Right forelimb (tissue), 1 donor: ENCODE measurements at regions not wholly inside any gene's neighbourhood (a gene's known extent, or its start where the extent isn't known, plus 50 kb on each side); places are given as distances from the start of the nearest gene placed in this dataset.

ENCODE experiments used
- DNase-seq: peaks from one replicate; pipeline ENCODE4 v3.0.0-alpha.2; 2018

GRCh38 chr16:54402270-54402669 lies 115.7 kb upstream of the IRX3 start:
- DNase-seq = peak; percentile 56

- no peak for DNase-seq
Observed at GRCh38 chr16:54400261-54400660, 113.7 kb upstream of the IRX3 start.

GRCh38 chr16:54398986-54399385 lies 112.4 kb upstream of the IRX3 start:
- no peak for DNase-seq

GRCh38 chr16:54397838-54398237 lies 111.3 kb upstream of the IRX3 start:
- DNase-seq = no peak

DNA sequence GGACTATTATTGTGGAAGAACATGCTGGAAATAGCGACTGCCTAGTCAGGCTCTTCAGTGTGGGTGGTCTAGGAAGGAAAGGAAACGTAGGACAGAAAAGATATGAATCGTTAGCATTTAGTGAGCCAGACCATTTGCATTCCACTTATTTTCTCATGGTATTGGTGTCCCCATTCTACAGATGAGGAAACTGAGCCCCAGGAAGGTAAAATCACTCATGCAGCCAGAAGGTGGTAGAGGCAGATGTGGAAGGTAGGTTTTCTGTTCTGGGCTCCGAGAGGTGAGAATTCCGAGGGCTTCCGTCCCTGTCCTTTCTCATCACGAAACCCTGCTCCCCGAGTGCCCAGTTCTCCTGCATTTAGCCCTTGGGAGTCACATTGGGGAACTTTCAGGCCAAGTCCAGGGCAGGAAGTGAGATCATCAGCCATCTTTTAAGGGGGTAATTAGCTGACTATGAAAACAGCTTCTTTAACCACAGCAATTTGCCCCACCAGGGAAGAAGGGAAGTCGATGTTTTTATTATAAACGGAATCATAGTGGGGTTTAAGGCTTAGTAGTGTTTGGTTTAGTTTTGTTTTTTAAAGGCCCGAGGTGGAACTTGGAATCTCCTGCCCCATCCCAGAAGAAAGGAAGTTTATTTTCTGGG lies 110.7 kb upstream of the IRX3 start:
- no peak for DNase-seq

GRCh38 chr16:54389836-54390494 lies 103.4 kb upstream of the IRX3 start:
- no peak for DNase-seq

DNA sequence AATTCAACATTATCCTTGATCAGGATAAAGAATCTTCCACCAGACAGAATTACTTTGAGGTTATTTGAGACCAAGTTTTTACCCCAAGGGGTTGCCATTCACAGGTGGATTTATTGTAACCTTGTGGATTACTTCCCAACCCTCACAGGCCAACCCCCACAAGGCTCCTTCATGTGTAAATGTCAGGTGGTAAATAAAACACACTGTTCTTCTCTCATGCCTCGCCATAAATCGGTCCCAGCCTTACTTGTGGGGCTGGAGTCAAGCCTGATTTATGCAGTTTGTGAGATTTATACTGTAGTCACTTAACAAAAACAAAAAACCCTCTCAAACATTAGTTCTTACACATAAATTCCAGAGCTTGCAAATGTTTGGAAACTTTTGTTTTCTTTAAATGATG lies 98.6 kb upstream of the IRX3 start:
- no peak for DNase-seq

DNA sequence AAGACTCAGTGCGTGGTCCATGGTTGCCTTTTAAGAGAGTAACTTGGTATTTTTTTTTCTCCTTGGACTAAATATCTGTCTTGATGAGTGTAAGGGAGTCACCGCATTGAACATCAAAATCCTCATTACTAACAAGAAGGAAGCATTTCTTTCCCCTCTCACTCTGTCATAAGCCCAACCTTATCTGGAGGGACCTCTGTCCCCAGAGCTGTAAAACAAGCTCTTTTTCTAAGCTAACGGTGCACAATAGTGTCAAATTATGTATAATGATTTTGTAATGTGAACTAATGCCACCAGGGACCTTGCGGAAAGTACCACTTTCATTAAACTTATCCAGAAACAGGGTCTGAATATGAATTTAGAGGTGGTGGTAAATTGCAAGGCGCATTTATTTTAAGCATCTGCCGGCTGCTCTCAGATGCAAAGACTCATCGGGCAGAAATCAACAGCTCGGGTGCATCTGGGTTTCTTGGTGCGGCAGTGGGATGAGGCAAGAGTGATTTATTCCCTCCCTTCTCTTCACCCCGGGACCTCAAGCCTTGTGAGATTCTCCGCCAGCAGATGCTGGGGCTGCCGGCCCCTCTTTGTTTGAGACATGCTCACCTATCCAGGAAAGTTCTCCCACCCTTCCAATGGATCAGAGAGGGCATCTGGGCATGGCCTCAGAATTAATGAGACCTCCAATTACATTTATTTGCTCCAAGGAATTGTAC lies 95.2 kb upstream of the IRX3 start:
- DNase-seq = no peak

- no peak for DNase-seq
Observed at GRCh38 chr16:54375071-54375470, 88.5 kb upstream of the IRX3 start.

- no peak for DNase-seq
Observed at GRCh38 chr16:54373534-54374520, 87.2 kb upstream of the IRX3 start.

- DNase-seq = peak; percentile 64
Observed at GRCh38 chr16:54370278-54371040, 83.9 kb upstream of the IRX3 start.

DNA sequence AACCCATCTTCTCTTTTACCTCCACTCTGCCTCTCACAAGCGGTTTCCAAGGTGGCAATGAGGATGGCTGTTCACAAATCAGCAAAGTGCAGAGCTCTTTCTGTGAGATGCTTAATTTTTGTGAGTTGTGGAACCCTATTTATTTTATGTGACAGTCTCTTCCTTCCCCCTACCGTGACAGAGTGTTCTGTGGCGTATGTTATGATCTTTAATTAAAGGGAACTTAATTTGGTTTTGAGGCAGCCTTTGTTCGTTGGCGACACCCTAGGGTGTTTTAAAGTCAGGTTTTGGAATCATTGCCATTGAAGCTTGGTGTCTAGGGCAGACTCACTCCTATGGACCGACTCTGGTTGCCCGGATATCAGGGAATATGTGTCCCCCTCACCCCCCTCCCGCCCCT lies 83.3 kb upstream of the IRX3 start:
- no peak for DNase-seq

GRCh38 chr16:54366943-54367342 lies 80.4 kb upstream of the IRX3 start:
- DNase-seq = no peak

DNA sequence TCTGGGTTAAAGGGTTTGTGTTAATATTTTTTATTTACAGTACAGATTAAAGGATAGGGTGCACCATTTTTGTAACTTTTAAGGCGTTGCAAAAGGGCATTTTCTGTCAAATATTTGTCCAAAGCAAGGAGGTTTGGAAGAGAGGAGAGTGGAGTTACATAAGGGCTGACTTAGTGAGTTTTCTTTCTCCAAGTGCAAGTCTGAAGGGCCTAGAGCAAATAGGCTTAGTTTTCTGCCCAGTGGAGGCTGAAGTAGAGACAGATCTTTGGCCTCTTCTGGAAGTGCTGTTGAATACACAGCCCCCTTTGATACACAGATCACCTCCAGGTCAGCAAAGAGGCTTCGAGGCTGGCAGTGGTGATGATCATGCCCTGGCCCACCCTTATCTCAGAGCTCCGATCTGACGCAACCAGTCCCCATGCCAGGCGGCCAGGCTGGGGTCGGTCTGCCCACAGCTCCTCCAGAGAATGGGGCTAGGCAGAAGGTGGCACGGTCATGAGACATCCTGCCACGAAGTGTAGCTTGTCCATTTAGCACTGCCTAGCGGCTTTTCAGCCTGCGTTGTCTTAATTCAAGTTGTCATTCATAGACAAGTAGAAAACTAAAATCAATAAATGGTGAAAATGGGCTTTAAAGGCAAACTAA lies 79.5 kb upstream of the IRX3 start:
- no peak for DNase-seq

- no peak for DNase-seq
Observed at GRCh38 chr16:54363766-54364165, 77.2 kb upstream of the IRX3 start.

DNA sequence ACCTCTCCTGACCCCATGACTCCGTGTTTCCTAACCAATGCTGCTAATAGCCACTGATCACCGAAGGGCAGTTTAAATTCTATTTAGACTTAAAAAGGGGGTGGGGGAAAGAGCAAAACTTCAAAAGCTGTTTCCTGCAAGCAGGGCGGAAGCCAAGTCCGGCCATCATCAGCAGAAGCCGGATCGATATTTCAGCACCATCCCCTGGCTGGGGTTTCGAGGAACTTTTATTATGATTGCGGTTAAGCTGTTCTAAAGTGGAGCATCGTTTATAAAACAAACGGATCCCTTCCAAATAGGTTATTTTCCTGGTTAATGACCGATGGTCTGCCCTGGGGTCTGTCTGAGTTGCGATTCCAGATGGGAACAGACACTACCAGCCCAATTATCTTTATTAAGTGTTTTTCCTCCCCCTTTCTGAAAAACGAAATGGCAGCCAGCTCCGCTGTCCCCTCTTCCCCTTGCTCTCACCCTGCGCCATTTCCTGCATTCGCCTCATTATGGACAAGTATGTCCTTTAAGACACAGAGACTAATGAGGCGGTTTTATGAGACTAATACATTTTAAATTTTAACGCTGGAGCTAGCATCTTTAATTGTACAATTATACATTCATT lies 76.1 kb upstream of the IRX3 start:
- DNase-seq = no peak

GRCh38 chr16:54361246-54361645 lies 74.7 kb upstream of the IRX3 start:
- no peak for DNase-seq

GRCh38 chr16:54360681-54361080 lies 74.1 kb upstream of the IRX3 start:
- no peak for DNase-seq

- no peak for DNase-seq
Observed at GRCh38 chr16:54359555-54359954, 73.0 kb upstream of the IRX3 start.

DNA sequence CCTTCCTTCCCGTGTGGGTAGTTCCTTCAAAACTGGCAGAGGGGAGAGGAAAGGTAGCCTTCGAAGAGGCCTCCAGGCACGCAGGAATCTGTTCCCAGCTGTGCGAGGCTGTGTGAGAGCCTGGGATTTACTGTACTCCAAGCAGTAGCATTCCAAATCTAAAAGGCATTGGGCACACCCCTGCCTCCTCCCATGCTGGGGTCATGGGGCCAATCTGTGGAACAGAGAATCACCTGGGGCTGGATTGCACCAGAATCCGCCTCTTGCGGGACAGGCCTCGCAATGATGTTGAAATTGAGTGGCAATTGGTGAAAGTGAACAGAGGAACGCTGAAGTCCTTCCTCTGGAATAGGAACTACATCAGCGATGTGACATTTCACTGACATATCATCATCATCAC lies 72.5 kb upstream of the IRX3 start:
- no peak for DNase-seq

DNA sequence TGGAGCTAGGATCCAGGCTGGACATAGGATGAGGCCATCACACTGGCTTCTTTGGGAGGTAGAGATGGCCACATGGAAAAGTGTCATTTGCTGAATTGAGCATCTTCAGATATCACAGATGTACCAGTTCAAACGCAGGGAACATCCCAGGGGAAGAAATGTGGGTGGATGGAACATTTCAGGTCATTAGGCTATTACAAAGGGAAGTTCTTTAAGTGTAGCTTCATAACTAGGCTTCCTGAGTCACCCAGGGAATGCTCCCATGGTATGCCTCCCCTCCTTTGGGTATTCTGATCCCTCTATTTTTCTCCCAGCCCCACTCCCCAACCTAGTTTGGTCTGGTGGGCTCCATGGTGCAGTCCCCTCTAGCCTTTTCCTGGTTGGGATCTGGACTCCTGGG lies 69.8 kb upstream of the IRX3 start:
- no peak for DNase-seq
